Retina (tissue), 1 donor: ENCODE measurements at regions not wholly inside any gene's neighbourhood (a gene's known extent, or its start where the extent isn't known, plus 50 kb on each side); places are given as distances from the start of the nearest gene placed in this dataset.

Experiments
- DNase-seq: peaks from one replicate; pipeline ENCODE4 v3.0.0-alpha.2; 2016

- peak; percentile 29 for DNase-seq
Measured at GRCh38 chr13:109880371-109881346, 94.3 kb upstream of the IRS2 start.

- DNase-seq = no peak
Measured at GRCh38 chr13:109879338-109879737, 93.0 kb upstream of the IRS2 start.

- DNase-seq = no peak
Measured at GRCh38 chr13:109877809-109878208, 91.4 kb upstream of the IRS2 start.

- no peak for DNase-seq
Measured at GRCh38 chr13:109875746-109876145, 89.4 kb upstream of the IRS2 start.

GRCh38 chr13:109874484-109875454 is 88.4 kb upstream of the IRS2 start:
- DNase-seq = no peak

- no peak for DNase-seq
Measured at GRCh38 chr13:109873351-109874123, 87.2 kb upstream of the IRS2 start.

GRCh38 chr13:109872864-109873263 is 86.5 kb upstream of the IRS2 start:
- DNase-seq = no peak

- no peak for DNase-seq
Measured at GRCh38 chr13:109870696-109871370, 84.5 kb upstream of the IRS2 start.

- DNase-seq = no peak
Measured at GRCh38 chr13:109870274-109870673, 83.9 kb upstream of the IRS2 start.

- DNase-seq = peak; percentile 82
Measured at GRCh38 chr13:109869312-109870237, 83.2 kb upstream of the IRS2 start.

GRCh38 chr13:109868578-109869311 is 82.4 kb upstream of the IRS2 start:
- no peak for DNase-seq

GRCh38 chr13:109867766-109868165 is 81.4 kb upstream of the IRS2 start:
- no peak for DNase-seq

- DNase-seq = no peak
Measured at GRCh38 chr13:109862627-109863026, 76.2 kb upstream of the IRS2 start.

GRCh38 chr13:109859898-109860297 is 73.5 kb upstream of the IRS2 start:
- no peak for DNase-seq

GRCh38 chr13:109859216-109859835 is 72.9 kb upstream of the IRS2 start:
- no peak for DNase-seq

- DNase-seq = no peak
Measured at GRCh38 chr13:109858319-109858718, 71.9 kb upstream of the IRS2 start.

GRCh38 chr13:109857803-109858202 is 71.4 kb upstream of the IRS2 start:
- no peak for DNase-seq

GRCh38 chr13:109857325-109857724 is 70.9 kb upstream of the IRS2 start:
- DNase-seq = no peak

GRCh38 chr13:109856350-109856749 is 70.0 kb upstream of the IRS2 start:
- DNase-seq = no peak

GRCh38 chr13:109853153-109853552 is 66.8 kb upstream of the IRS2 start:
- DNase-seq = no peak
